Gastroesophageal sphincter (tissue), 4 donors: ENCODE measurements at regions not wholly inside any gene's neighbourhood (a gene's known extent, or its start where the extent isn't known, plus 50 kb on each side); places are given as distances from the start of the nearest gene placed in this dataset.

ENCODE experiments used
- ATAC-seq: fragments of 150-250 bp; one replicate; pipeline ENCODE4 v1.9.1; 2016; ENCODE audit warnings: mild to moderate bottlenecking, moderate library complexity
- H3K27ac ChIP-seq, 4 donors: fragments of 200-600 bp; sonication (generic) in 3 of 4; 1 replicate in 3 of 4; 2 replicates in 1 of 4; pipeline ENCODE4 v1.5.1; 2016 to 2019
- H3K27me3 ChIP-seq: fragments of 200-600 bp; sonication (generic); one replicate; pipeline ENCODE4 v1.5.1; 2019
- H3K36me3 ChIP-seq, 2 donors: fragments of 200-600 bp; sonication (generic); one replicate each; pipeline ENCODE4 v1.5.1; 2019; ENCODE audit warnings: control low read depth in 1 of 2
- H3K4me1 ChIP-seq, 3 donors: fragments of 200-600 bp; sonication (generic); 1 replicate in 2 of 3; 2 replicates in 1 of 3; pipeline ENCODE4 v1.5.1; 2016 to 2019; ENCODE audit warnings: control low read depth in 2 of 3
- H3K4me3 ChIP-seq, 2 donors: fragments of 200-600 bp; sonication (generic); one replicate each; pipeline ENCODE4 v1.5.1; 2019; ENCODE audit warnings: mild to moderate bottlenecking in 1 of 2, moderate library complexity in 1 of 2
- H3K9me3 ChIP-seq, 3 donors: fragments of 200-600 bp; sonication (generic); one replicate each; pipeline ENCODE4 v1.5.1; 2017 to 2019; ENCODE audit warnings: control low read depth in 2 of 3
- CTCF ChIP-seq, 4 experiments: fragments of 200-600 bp in 2 of 4; fragments of 450-650 bp in 2 of 4; sonication (generic) in 1 of 4; IDR thresholded peaks; one replicate each; pipeline ENCODE4 v1.5.1; 2017 to 2019; ENCODE audit warnings: antibody characterized with exemption in 4 of 4, mild to moderate bottlenecking in 2 of 4, moderate library complexity in 2 of 4
- EP300 ChIP-seq: sonication (generic); formaldehyde crosslinking; IDR thresholded peaks from one replicate; pipeline ENCODE4 v1.6.1; 2017; ENCODE audit warnings: antibody characterized with exemption, mild to moderate bottlenecking
- POLR2A ChIP-seq, 2 donors: fragments of 450-650 bp; IDR thresholded peaks; one replicate each; pipeline ENCODE4 v1.6.1; 2017; ENCODE audit warnings: antibody characterized with exemption in 2 of 2, mild to moderate bottlenecking in 2 of 2, moderate library complexity in 1 of 2
- POLR2AphosphoS5 ChIP-seq: sonication (generic); formaldehyde crosslinking; IDR thresholded peaks from one replicate; pipeline ENCODE4 v1.6.1; 2017; ENCODE audit warnings: antibody characterized with exemption
- WGBS, 2 donors: methylation state at CpG; one replicate each; pipeline ENCODE4 v1.1.5; 2018; ENCODE audit warnings: low coverage in 1 of 2; 5-methylcytosine and 5-hydroxymethylcytosine counted together

DNA sequence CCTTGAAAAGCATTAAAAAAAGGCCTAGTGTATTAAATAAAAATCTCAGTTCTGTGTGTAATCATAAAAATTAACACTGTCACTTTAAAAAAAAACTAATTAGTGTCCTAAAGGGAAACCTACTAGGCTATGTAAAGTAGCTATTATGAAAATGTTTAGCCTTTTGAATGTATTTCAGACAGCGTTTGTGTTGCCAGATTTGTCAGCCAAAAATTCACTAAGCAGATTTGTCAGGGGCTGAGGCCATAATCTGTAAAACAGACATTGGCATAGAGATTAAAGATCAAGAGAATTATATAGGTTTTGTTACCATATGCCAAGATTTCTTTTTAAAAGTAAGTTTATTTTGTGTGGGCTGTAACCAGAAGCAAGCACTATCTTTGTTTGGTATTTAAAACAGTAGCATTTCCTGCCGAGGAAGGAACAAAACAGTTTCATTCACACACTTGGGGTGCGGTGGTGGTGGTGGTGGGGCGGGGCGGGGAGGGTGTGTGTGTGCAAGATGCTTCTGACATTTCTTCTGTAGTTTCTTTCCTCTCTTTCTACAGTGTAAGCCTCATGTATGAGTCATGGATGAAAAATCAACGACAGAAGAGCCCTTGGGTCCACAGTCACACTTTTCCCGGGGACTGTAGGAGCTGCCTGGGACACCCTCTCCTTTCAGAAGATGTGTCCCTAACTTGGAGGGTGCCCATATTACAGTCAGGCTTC lies 328.5 kb upstream of the FANCL start:
- no peak for ATAC-seq
- H3K4me3 ChIP-seq: no peak overlapping the region
- no peak overlapping the region for H3K27ac ChIP-seq
- no peaks in the 10 kb centered on the region for H3K36me3 ChIP-seq
- TF ChIP-seq EP300 (no peak), POLR2AphosphoS5 (no peak), CTCF (IDR thresholded peaks at IDR 0.05) (no peak), POLR2A (IDR thresholded peaks at IDR 0.05) (no peak)
- no peaks in the 10 kb centered on the region for H3K4me1 ChIP-seq
- 43 to 47% methylated on average over 7 of the region's 7 CpGs for WGBS, 2 donors
- H3K27me3 ChIP-seq: no peaks in the 10 kb centered on the region
- H3K9me3 ChIP-seq: no peaks in the 10 kb centered on the region

DNA sequence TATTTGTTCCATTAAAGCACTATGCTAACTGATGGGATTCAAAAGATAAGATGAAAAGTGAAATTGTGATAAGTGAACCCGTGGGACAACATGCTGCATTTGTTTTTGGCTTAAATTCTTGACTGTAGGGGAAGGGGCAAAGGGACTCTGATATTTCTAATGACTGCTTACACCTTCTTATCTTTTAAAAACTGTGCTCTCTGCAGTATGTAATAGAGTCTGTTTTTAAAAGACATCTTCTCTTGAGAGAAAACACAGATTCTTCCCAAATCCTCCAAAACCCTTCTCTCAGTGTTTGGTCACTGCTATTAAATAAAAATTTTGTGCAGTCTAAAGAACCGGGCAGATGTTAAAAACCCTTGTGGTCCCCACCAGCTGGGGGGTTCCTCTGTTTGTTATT lies 327.8 kb upstream of the FANCL start:
- 39 to 53% methylated on average over 2 of the region's 2 CpGs for WGBS, 2 donors
- no peak overlapping the region for H3K27ac ChIP-seq
- no peaks in the 10 kb centered on the region for H3K27me3 ChIP-seq
- TF ChIP-seq EP300 (no peak), POLR2AphosphoS5 (no peak), CTCF (IDR thresholded peaks at IDR 0.05) (no peak), POLR2A (IDR thresholded peaks at IDR 0.05) (no peak)
- no peak overlapping the region for H3K4me3 ChIP-seq
- H3K9me3 ChIP-seq: no peaks in the 10 kb centered on the region
- H3K4me1 ChIP-seq: no peaks in the 10 kb centered on the region
- no peaks in the 10 kb centered on the region for H3K36me3 ChIP-seq
- no peak for ATAC-seq

GRCh38 chr2:58562276-58562675 lies 321.2 kb upstream of the FANCL start:
- ATAC-seq: no peak
- WGBS, 2 donors: 36 to 53% methylated on average over 2 of the region's 2 CpGs
- no peaks in the 10 kb centered on the region for H3K27me3 ChIP-seq
- H3K4me1 ChIP-seq: no peaks in the 10 kb centered on the region
- no peaks in the 10 kb centered on the region for H3K36me3 ChIP-seq
- H3K27ac ChIP-seq: no peak overlapping the region
- H3K4me3 ChIP-seq: no peak overlapping the region
- TF ChIP-seq EP300 (no peak), CTCF (IDR thresholded peaks at IDR 0.05) (no peak), POLR2AphosphoS5 (no peak), POLR2A (IDR thresholded peaks at IDR 0.05) (no peak)
- no peaks in the 10 kb centered on the region for H3K9me3 ChIP-seq

DNA sequence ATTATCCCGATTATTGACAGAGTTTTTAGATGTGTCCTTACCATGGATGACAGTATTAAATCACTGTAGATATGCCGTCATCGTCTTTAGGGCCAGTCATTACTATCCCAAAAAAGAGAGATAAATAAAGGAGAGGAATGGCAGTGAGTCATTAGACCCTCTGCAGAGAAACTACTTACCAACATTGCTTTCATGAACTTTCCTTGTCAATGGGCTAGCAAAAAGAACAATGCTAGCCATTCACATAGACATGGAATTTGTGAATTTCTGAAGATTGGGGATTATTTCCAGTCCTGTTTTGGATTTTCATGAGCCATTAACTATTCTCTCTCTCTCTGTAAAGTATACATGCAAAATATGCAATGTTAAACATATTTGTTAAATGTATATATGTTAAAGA lies 319.4 kb upstream of the FANCL start:
- WGBS, 2 donors: 89 to 100% methylated on average over 2 to 3 of the region's 3 CpGs
- H3K4me1 ChIP-seq: no peaks in the 10 kb centered on the region
- H3K27me3 ChIP-seq: no peaks in the 10 kb centered on the region
- H3K9me3 ChIP-seq: no peaks in the 10 kb centered on the region
- H3K4me3 ChIP-seq: no peak overlapping the region
- no peaks in the 10 kb centered on the region for H3K36me3 ChIP-seq
- TF ChIP-seq CTCF (IDR thresholded peaks at IDR 0.05): no peak
- TF ChIP-seq POLR2A (IDR thresholded peaks at IDR 0.05): no peak
- TF ChIP-seq EP300: no peak
- TF ChIP-seq POLR2AphosphoS5: no peak
- H3K27ac ChIP-seq: no peak overlapping the region
- ATAC-seq: no peak

- TF ChIP-seq POLR2AphosphoS5 (no peak), POLR2A (IDR thresholded peaks at IDR 0.05) (no peak), CTCF (IDR thresholded peaks at IDR 0.05) (no peak), EP300 (no peak)
- Histone ChIP-seq H3K4me3 (no peak overlapping the region), H3K4me1 (no peaks in the 10 kb centered on the region), H3K27ac (no peak overlapping the region), H3K36me3 (no peaks in the 10 kb centered on the region), H3K9me3 (no peaks in the 10 kb centered on the region), H3K27me3 (no peaks in the 10 kb centered on the region)
- ATAC-seq: no peak
- 59 to 72% methylated on average over 4 of the region's 4 CpGs for WGBS, 2 donors
Observed at GRCh38 chr2:58558881-58559280, 317.8 kb upstream of the FANCL start.
